Jurkat, Clone E6-1 (cell line): ENCODE measurements at regions not wholly inside any gene's neighbourhood (a gene's known extent, or its start where the extent isn't known, plus 50 kb on each side); places are given as distances from the start of the nearest gene placed in this dataset.
"Not testable (repeated sequence)": the region's sequence is repeated elsewhere in the genome, so short reads cannot be mapped to it uniquely, and the experiment has no call there.

Experiments
- DNase-seq: peaks from one replicate; pipeline ENCODE4 v3.0.0-alpha.2; 2011; ENCODE audit warnings: low read depth, low spot score
- H3K4me3 ChIP-seq: 2 replicates; pipeline ENCODE4 v1.5.1; 2011; ENCODE audit warnings: mild to moderate bottlenecking, low read length, control low read depth, moderate library complexity

DNA sequence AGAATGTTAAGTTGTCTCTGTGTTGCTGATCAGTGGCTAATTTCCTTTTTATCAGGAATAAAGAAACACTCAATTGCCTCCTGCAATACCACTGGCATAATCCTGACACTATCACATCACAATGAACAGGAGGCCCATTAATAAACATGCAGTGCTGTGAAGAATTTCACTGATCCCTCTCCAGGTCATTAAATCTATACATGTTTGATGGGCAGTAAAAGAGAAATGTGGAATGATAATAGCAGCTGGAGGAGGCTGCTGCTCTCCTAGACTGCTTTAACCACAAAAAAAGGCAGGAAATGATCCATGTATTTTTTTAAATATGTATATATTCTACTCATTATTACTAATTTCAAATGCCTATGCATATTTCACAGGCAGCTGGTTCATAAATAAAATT lies 202.1 kb downstream of the CENPC start:
- no peak for DNase-seq
- no peak overlapping the region for H3K4me3 ChIP-seq

DNA sequence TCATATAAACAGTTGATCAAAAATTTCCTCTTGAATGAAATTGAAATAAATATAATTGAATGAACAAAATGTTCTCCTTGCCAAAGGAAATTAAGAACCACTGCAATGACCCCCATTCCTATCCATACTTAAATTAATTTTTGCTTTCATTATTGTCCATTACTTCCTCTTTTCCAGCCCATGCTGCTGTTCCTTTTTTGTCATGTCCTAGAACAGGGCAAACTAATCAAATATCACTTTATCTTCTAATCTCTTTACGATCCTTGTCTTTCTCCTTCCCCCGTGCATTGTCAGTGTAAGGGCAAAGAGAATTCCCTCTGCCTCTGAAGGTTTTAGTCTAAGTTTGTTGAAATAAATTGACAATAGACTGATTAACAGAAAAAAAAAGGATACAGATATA lies 203.0 kb downstream of the CENPC start:
- no peak overlapping the region for H3K4me3 ChIP-seq
- DNase-seq: no peak

DNA sequence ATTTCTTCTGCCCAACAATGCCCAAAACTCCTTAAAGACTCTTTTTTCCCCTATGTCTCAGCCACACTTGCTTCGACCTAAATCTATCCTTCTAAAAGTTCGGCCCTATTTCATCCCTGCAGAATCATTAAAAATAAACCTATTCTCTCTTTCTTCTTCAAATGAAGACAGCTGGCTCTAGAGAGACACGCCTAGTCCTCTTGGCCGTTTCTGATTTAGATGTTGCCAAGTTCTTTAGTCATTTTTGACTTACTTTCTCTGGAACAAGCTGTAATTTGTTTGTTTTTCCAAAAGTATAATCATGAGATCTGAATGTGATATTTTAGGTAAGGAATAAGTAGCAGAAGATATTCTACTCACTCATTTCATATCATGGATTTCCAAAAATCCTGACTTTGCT lies 211.6 kb downstream of the CENPC start:
- no peak for DNase-seq

DNA sequence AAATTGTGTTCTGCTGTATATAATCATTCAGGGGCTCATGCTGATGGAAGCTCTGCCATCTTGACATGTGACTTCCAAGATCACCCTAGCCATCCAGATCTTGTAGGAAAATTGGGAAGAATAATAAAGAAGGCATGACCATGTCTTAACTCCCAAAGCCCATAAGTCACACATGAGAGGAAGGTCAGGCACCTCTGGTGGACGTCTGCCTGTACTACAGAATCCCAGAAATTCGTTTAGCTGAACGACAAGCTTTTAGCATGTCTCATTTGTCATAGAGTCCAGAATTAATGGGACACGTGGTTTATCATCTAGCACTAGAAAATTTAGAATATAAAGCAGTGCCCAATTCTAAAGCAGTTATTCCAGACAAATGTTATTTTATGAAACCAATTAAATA lies 212.7 kb downstream of the CENPC start:
- no peak overlapping the region for H3K4me3 ChIP-seq
- DNase-seq: peak; percentile 14

More for the DNA sequence above, 211.6 kb downstream of the CENPC start:
- H3K4me3 ChIP-seq: no peak overlapping the region

DNA sequence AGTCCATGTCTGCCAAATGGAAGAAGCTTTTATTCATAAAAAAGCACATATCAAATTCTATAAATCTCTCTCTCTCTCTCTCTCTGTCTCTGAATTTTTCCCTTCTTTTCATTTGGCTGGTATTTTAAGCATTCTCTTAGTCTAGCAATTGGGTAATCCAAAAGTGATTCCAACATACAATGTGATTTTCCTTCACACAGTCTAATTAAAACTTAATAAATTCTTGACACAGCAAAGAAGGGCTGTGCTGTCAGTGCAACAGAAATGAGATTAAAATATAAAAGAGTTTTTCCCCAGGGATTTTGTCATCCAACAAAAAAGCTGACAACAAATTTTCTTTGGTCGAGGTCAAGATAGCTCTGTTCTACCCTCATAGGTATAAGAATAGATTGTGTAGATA lies 216.9 kb downstream of the CENPC start:
- H3K4me3 ChIP-seq: no peak overlapping the region
- no peak for DNase-seq

DNA sequence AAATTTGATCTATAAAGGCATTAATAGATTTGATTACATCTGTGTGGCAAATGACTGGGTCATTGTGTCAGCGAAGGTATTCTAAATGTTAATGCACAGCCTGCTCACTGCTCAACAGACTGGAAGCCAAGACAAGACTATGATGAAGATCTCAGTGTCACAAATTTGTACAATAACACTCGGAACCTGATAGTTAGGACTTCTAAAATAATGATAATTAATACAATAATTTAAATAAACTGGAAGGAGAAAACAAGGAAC lies 217.4 kb downstream of the CENPC start:
- no peak overlapping the region for H3K4me3 ChIP-seq
- DNase-seq: no peak

DNA sequence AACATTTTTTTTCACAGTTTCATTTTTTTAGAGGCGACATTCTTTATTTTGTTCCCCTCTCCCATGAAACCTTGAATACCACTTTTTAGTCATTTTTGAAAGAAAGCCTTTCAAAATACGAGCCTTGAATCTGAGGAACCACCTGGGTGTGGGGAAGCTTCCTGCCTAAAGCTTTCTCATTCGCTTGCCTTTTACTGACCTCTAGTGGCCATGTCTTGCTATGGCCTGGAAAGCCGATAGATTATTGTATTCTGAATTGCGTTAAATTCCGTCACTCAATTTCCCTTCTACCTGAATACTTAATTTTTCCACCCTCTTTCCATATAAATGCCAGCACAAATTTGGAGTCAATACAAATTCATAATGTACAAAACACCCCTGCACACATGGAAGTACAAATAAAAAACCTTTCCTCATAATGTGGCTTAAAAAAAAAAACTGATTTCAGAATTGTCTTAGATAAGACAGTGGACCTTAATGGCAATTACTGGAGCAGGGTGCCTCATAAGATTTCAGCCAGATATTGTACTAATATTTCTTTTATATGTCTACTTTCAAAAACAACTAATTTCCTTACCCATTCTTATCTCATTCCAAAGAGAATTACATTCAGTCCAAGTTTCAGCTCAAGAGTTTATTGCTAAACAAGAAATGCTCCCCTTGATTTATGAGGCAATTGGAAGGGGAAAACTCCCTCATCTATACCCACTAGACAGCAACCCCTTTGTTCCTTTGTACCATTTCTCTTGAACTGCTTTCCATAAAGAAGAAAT lies 217.9 kb downstream of the CENPC start:
- no peak overlapping the region for H3K4me3 ChIP-seq
- peak; percentile 62 for DNase-seq

DNA sequence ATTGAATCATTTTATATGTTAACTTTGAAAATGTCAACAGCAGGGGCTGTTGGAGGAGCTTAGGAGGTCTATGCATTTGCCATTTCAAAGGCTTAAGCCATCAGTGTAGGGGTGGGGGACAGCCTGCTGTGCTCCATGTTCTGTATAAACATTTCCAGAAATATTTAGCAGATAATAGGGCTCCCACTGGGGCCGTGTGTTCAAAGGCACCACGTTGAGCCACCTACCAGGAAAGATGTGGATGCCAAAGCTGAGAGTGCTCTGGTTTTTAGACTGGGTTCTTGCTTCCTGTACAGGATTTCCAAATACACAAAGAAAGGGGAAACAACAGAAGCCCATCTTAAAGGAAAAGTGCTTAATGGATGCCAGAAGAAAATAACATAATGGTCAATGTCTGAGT lies 219.5 kb downstream of the CENPC start:
- DNase-seq: no peak
- no peak overlapping the region for H3K4me3 ChIP-seq

DNA sequence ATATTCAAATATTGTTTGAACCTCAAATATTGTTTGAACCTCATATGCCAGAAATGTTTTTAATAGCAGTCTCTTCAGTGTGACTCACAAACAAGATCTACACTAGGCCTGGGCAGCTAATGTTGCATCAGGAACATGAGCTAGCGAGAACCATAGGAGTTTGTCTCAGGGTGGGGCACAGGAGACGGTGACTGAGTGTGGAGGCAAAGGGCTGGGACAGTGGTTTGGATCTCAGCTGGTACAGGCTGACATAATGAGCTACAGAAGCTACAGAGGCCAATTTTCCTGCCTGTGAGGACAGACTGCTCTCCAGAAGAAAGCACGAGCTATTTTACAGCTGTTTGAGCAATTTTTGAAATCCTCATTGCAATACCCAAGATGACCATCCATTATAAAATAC lies 224.7 kb downstream of the CENPC start:
- H3K4me3 ChIP-seq: no peak overlapping the region
- no peak for DNase-seq

DNA sequence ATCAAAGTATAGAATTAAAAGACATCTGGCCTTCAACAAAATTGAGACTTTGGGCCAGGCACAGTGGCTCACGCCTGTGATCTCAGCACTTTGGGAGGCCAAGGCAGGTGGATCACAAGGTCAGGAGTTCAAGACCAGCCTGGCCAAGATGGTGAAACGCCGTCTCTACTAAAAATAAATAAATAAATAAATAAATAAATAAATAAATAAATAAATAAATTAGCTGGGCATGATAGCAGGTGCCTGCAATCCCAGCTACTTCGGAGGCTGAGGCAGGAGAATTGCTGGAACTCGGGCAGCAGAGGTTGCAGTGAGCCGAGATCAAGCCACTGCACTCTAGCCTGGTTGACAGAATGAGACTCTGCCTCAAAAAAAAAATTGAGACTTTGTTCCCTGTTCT lies 225.7 kb downstream of the CENPC start:
- not testable (repeated sequence) for DNase-seq, H3K4me3 ChIP-seq

DNA sequence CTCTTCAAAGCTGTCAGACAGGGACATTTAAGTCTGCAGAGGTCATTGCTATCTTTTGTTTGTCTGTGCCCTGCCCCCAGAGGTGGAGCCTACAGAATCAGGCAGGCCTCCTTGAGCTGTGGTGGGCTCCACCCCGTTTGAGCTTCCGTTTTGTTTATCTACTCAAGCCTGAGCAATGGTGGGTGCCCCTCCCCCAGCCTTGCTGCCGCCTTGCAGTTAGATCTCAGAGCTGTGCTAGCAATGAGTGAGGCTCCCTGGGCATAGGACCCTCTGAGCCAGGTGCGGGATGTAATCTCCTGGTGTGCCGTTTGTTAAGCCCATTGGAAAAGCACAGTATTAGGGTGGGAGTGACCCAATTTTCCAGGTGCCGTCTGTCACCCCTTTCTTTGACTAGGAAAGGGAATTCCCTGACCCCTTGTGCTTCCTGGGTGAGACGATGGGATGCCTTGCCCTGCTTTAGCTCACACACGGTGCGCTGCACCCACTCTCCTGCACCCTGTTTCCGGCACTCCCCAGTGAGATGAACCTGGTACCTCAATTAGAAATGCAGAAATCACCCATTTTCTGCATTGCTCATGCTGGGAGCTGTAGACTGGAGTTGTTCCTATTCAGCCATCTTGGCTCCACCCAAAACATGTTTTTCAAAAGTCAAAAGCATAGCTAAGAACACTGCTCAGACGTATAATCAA lies 244.7 kb downstream of the CENPC start:
- peak; percentile 51 for DNase-seq
- not testable (repeated sequence) for H3K4me3 ChIP-seq

DNA sequence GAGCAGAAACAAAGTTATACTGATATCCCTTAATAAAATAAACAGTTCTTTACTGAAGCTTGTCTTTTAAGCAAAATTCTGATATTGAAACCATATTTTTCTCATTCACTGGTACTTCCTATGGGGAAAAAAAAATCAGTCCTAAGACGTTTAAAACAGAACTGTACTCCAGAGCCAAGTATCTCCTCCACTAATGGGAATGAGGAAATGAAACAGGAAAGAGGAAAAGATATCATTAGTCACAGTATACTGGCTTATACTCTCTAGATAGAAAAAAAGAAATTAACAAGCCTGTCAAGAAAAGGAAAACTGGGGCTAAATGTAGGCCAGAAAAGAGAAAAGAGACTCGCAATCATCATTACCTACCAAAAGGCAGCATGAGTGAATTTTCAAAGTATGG lies 252.7 kb downstream of the CENPC start:
- no peak for DNase-seq
- H3K4me3 ChIP-seq: no peak overlapping the region

DNA sequence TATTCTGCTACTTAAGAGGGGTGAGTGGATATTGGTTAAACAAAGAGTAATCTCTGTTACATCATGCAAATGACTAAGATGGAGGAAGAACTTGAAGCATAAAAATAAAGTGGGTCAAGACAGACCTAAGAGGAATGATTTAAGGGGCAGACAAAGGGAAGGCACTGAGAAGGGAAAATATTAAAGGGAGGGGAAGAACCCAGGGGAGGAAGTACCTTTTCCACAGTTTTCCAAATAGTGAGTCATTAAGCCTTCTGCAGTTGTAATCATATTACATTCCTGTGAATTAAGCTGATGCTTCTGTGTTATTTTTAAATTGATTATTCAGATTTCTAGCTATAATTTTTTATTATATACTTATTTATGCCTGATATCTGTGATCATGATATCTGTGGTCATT lies 253.3 kb downstream of the CENPC start:
- H3K4me3 ChIP-seq: no peak overlapping the region
- DNase-seq: no peak

DNA sequence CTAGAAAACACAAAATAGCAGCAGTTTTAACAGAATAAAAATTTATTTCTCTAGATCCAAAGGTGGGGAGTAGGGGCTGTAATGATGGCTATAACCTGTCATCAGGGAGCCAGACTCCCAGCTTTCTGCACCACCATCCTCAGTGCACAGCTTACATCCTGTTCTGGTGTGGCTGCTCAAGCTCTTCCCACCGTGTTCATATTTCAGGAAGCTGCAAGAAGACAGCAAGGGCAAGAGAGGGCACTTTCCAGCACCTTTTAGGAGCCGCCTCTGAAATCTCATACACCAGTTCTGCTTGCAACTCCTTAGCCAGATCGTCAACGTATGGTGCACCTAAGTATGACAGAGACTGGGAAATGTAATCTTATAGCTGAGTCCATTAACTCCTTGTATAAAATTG lies 253.7 kb downstream of the CENPC start:
- DNase-seq: no peak
- H3K4me3 ChIP-seq: no peak overlapping the region

DNA sequence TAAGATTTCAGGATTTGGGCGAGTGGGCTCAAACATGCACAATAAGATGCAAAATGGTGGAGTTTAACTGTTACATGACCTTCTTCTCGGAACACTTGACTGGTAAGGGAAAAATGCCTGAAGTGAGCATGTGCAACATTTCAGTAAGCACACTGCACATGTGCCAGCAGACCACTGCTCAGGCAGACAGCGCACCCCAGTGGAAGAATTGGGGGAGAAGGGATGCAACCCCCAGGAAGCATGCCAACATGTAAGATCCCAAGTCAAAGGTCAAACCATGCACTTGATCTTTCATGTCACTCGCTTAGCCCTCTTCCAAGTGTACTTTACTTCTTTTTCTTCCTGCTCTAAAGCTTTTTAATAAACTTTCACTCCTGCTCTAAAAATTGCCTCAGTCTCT lies 256.3 kb downstream of the CENPC start:
- DNase-seq: peak; percentile 32
- no peak overlapping the region for H3K4me3 ChIP-seq

DNA sequence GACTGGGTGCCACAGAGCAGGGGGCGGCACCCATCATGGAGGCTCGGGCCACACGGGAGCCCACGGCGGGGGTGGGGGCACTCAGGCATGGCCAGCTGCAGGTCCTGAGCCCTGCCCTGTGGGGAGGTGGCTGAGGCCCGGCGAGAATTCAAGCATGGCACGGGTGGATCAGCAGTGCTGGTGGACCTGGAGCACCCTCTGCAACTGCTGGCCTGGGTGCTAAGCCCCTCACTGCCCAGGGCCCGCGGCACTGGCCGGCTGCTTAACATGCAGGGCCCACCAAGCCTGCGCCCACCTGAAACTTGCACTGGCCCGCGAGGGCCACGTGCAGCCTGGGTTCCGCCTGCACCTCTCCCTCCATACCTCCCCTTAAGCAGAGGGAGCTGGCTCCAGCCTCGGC lies 258.6 kb downstream of the CENPC start:
- H3K4me3 ChIP-seq: no peak overlapping the region
- no peak for DNase-seq

DNA sequence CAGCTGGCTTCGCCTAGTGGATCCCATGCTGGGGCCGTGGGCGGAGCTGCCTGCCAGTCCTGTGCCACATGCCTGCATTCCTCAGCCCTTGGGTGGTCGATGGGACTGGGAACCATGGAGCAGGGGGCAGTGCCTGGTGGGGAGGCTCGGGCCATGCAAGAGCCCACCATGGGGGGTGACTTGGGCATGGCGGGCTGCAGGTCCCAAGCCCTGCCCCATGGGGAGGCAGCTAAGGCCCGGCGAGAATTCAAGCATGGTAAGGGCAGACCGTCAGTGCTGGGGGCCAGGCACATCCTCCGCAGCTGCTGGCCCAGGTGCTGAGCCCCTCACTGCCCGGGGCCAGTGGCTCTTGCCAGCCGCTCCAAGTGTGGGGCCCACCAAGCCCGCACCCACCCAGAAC lies 262.6 kb downstream of the CENPC start:
- no peak for DNase-seq
- no peak overlapping the region for H3K4me3 ChIP-seq

DNA sequence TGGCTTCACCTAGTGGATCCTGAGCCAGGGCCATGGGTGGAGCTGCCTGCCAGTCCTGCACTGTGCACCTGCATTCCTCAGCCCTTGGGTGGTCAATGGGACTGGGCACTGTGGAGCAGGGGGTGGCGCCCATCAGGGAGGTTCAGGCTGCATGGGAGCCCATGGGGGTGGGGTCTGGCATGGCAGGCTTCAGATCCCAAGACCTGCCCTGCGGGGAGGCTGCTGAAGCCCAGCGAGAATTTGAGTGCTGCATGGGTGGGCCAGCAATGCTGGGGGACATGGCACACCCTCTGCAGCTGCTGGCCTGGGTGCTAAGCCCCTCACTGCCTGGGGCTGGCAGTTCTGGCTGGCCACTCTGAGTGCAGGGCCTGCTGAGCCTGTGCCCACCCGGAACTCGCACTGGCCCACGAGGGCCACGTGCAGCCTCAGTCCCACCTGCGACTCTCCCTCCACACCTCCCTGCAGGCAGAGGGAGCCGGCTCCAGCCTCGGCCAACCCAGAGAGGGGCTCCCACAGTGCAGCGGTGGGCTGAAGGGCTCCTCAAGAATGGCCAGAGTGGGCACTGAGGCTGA lies 270.0 kb downstream of the CENPC start:
- H3K4me3 ChIP-seq: no peak overlapping the region
- no peak for DNase-seq

DNA sequence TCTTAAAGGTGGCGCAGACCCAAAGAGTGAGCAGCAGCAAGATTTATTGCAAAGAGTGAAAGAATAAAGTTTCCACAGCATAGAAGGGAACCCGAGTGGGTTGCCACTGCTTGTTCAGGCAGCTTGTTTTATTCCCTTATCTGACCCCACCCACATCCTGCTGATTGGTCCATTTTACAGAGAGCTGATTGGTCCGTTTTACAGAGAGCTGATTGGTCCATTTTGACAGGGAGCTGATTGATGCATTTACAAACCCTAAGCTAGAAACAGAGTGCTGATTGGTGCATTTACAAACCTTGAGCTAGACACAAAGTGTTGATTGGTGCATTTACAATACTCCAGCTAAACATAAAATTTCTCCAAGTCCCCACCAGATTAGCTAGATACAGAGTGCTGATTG lies 270.6 kb downstream of the CENPC start:
- not testable (repeated sequence) for H3K4me3 ChIP-seq, DNase-seq

DNA sequence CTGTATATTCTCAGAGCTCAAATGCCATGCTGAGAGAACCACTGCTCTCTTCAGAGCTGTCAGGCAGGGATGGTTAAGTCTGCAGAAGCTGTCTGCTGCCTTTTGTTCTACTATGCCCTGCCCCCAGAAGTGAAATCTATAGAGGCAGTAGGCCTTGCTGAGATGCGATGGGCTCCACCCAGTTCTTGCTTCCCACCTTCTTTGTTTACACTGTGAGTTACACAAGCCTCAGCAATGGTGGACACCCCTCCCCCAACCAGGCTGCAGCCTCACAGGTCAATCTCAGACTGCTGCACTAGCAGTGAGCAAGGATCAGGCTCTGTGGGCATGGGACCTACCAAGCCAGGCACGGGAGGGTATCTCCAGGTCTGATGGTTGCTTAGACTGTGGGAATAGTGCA lies 271.6 kb downstream of the CENPC start:
- DNase-seq: no peak
- H3K4me3 ChIP-seq: no peak overlapping the region

DNA sequence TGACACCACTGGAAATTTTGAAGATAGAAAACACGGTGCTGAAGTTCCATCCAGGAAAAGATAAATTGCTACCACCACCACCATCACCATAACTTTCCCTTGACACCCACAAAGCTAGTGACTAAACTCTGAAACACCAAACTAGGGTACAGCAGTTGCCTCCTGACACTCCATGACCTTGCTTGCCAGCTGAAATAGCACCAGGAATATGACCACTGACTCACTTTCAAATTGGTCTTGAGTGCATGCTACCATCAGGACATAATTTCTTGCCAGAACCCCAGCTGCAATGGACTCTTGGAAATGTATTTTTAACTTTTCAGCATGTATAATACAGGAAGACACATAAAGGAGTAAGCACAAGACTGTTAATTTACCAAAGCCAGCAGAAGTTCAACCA lies 283.3 kb downstream of the CENPC start:
- no peak for DNase-seq
- no peak overlapping the region for H3K4me3 ChIP-seq
